ENCODE measurements at regions not wholly inside any gene's neighbourhood (a gene's known extent, or its start where the extent isn't known, plus 50 kb on each side); places are given as distances from the start of the nearest gene placed in this dataset.
"Not testable (repeated sequence)": the region's sequence is repeated elsewhere in the genome, so short reads cannot be mapped to it uniquely, and the experiment has no call there.

DNA sequence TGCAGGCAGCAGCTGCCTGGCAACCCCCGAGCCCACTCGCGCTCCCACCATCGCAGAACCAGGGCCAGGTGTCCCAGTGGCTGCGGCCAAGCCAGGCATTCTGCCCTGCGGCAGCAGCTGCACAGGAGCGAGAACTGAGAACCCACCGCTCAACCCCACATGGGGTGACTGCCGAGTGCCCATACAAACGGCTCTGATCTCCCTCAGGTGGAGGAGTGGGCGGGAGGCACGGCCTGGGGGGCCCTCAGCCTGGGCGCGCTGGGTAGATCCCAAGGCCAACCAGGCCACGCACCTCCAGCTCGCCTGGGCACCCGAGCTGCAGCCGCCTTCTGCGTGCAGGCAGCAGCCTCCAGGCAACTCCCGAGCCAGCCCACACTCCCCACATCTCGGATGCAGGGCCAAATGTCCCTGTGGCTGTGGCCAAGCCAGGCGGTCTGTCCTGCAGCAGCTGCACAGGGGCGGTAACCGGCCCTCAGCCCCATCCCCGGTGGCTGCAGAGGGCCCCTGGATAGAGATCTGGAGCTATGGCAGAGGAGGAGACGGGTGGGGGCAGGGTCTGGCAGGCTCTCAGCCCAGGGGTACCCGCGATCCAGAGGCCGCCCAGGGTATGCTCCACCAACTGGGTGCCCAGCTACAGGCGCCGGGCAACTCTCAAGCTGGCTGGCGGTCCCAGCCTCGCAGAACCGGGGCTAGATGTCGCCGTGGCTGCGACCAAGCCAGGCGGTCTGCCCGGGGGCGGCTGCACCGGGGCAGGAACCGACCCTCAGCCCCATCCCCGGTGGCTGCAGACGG, 1579.6 kb downstream of the TSPY10 start:
- H2BK15ac ChIP-seq (ENCODE audit: low read length); H2AFZ ChIP-seq (ENCODE audit: low read length); H3K9me3 ChIP-seq (replicated peaks in 1 of 2; ENCODE audit: control insufficient read depth in 2 of 2, insufficient read depth in 1 of 2, low read depth in 1 of 2, low read length in 2 of 2); DNase-seq (ENCODE audit: low spot score); H3K4ac ChIP-seq (ENCODE audit: low read length); H3K27ac ChIP-seq (replicated peaks; ENCODE audit: low read length); H3K27me3 ChIP-seq (ENCODE audit: control insufficient read depth in 3 of 3, insufficient read depth in 3 of 3, low read depth in 1 of 3, low read length in 3 of 3); H3K4me2 ChIP-seq (ENCODE audit: insufficient read depth, low read length, poor library complexity, severe bottlenecking); H3K18ac ChIP-seq (ENCODE audit: low read length); H2AK5ac ChIP-seq (ENCODE audit: low read depth, low read length); H3K36me3 ChIP-seq (replicated peaks in 1 of 2; ENCODE audit: control insufficient read depth in 2 of 2, insufficient read depth in 2 of 2, low read length in 2 of 2); H2BK5ac ChIP-seq (ENCODE audit: low read length); H3K23ac ChIP-seq (ENCODE audit: low read depth, low read length, poor library complexity); H4K91ac ChIP-seq (ENCODE audit: low read depth, low read length, poor library complexity); H3K79me1 ChIP-seq (ENCODE audit: low read depth, low read length); H3K4me1 ChIP-seq (ENCODE audit: control insufficient read depth in 2 of 2, insufficient read depth in 1 of 2, low read depth in 1 of 2, low read length in 2 of 2); H2BK120ac ChIP-seq (ENCODE audit: low read depth, low read length); H3K4me3 ChIP-seq (ENCODE audit: low read length in 2 of 2); H2BK12ac ChIP-seq (ENCODE audit: low read length); H3K14ac ChIP-seq (ENCODE audit: low read length): not testable (repeated sequence)
- no CpG with 5 or more reads among the region's 44 CpGs for WGBS, 2 donors (ENCODE audit: extremely low coverage in 2 of 2, insufficient read length in 2 of 2, insufficient replicate concordance in 1 of 2)
- Histone ChIP-seq H4K8ac (ENCODE audit: low read depth, low read length) (peak overlapping the region; percentile 43), H3K9ac (ENCODE audit: low read depth, low read length, poor library complexity) (peak overlapping the region; percentile 50)

DNA sequence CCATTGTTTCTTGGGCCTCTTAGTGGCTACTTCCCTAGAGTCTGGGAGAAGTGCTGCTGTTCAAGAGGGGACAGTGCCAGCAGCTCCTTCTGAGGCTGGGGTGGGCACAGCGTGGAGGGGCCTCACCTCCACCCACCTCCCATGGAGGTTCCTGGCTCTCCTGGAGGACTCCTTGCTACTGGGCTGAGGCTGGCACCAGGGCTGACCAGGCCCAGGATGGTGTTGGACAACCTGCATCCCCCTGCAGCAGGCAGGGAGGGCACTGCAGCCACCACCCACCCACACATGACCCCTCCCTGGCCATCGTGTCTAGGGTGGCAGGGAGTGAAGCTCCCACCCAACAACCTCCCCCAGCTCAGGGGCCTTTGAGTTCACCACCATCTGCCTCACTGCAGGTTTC, 1549.3 kb upstream of the USP9Y start:
- not testable (repeated sequence) for H2AFZ ChIP-seq (ENCODE audit: low read length); H3K36me3 ChIP-seq (replicated peaks in 1 of 2; ENCODE audit: control insufficient read depth in 2 of 2, insufficient read depth in 2 of 2, low read length in 2 of 2); H4K91ac ChIP-seq (ENCODE audit: low read depth, low read length, poor library complexity); H3K4me3 ChIP-seq (ENCODE audit: low read length in 2 of 2); H2BK15ac ChIP-seq (ENCODE audit: low read length); H2AK5ac ChIP-seq (ENCODE audit: low read depth, low read length); H3K18ac ChIP-seq (ENCODE audit: low read length); H3K27ac ChIP-seq (replicated peaks; ENCODE audit: low read length); H3K9ac ChIP-seq (ENCODE audit: low read depth, low read length, poor library complexity); H3K14ac ChIP-seq (ENCODE audit: low read length); H3K4me1 ChIP-seq (ENCODE audit: control insufficient read depth in 2 of 2, insufficient read depth in 1 of 2, low read depth in 1 of 2, low read length in 2 of 2); H2BK120ac ChIP-seq (ENCODE audit: low read depth, low read length); H3K27me3 ChIP-seq (ENCODE audit: control insufficient read depth in 3 of 3, insufficient read depth in 3 of 3, low read depth in 1 of 3, low read length in 3 of 3); H4K8ac ChIP-seq (ENCODE audit: low read depth, low read length); DNase-seq (ENCODE audit: low spot score); H3K4ac ChIP-seq (ENCODE audit: low read length); H3K4me2 ChIP-seq (ENCODE audit: insufficient read depth, low read length, poor library complexity, severe bottlenecking); H3K79me1 ChIP-seq (ENCODE audit: low read depth, low read length); H2BK5ac ChIP-seq (ENCODE audit: low read length); H3K23ac ChIP-seq (ENCODE audit: low read depth, low read length, poor library complexity); H3K9me3 ChIP-seq (replicated peaks in 1 of 2; ENCODE audit: control insufficient read depth in 2 of 2, insufficient read depth in 1 of 2, low read depth in 1 of 2, low read length in 2 of 2); H2BK12ac ChIP-seq (ENCODE audit: low read length)
- WGBS, 2 donors (ENCODE audit: extremely low coverage in 2 of 2, insufficient read length in 2 of 2, insufficient replicate concordance in 1 of 2): no CpG with 5 or more reads among the region's 2 CpGs

DNA sequence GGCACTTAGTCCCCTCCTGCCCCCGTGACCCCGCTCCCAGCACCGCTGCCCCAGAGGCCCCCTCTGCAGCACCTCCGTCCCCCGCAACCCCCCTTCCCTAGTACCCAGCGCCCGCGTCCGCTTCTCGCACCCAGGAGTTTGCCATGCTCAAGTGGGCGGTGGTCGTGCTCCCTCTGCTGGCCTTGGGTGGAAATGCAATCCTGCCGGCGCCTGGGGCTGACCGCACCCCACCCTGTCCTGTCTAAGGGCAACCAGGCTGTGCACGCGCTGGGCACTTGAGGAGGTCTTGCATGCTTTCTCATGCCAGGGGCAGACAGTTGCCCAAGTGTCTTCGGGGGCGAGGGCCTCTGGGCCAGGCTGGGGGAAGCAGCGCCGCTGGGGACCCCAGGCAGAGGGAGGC, 1544.9 kb upstream of the USP9Y start:
- H2BK120ac ChIP-seq (ENCODE audit: low read depth, low read length); H3K4ac ChIP-seq (ENCODE audit: low read length); H3K14ac ChIP-seq (ENCODE audit: low read length); H3K4me1 ChIP-seq (ENCODE audit: control insufficient read depth in 2 of 2, insufficient read depth in 1 of 2, low read depth in 1 of 2, low read length in 2 of 2); H3K27ac ChIP-seq (replicated peaks; ENCODE audit: low read length); DNase-seq (ENCODE audit: low spot score); H2BK5ac ChIP-seq (ENCODE audit: low read length); H3K36me3 ChIP-seq (replicated peaks in 1 of 2; ENCODE audit: control insufficient read depth in 2 of 2, insufficient read depth in 2 of 2, low read length in 2 of 2); H2BK15ac ChIP-seq (ENCODE audit: low read length); H3K4me3 ChIP-seq (ENCODE audit: low read length in 2 of 2); H4K8ac ChIP-seq (ENCODE audit: low read depth, low read length); H3K9ac ChIP-seq (ENCODE audit: low read depth, low read length, poor library complexity); H2AFZ ChIP-seq (ENCODE audit: low read length); H2BK12ac ChIP-seq (ENCODE audit: low read length); H3K18ac ChIP-seq (ENCODE audit: low read length); H4K91ac ChIP-seq (ENCODE audit: low read depth, low read length, poor library complexity); H3K23ac ChIP-seq (ENCODE audit: low read depth, low read length, poor library complexity); H3K79me1 ChIP-seq (ENCODE audit: low read depth, low read length); H3K4me2 ChIP-seq (ENCODE audit: insufficient read depth, low read length, poor library complexity, severe bottlenecking); H3K27me3 ChIP-seq (ENCODE audit: control insufficient read depth in 3 of 3, insufficient read depth in 3 of 3, low read depth in 1 of 3, low read length in 3 of 3); H2AK5ac ChIP-seq (ENCODE audit: low read depth, low read length); H3K9me3 ChIP-seq (replicated peaks in 1 of 2; ENCODE audit: control insufficient read depth in 2 of 2, insufficient read depth in 1 of 2, low read depth in 1 of 2, low read length in 2 of 2): not testable (repeated sequence)
- WGBS, 2 donors (ENCODE audit: extremely low coverage in 2 of 2, insufficient read length in 2 of 2, insufficient replicate concordance in 1 of 2): no CpG with 5 or more reads among the region's 21 CpGs

DNA sequence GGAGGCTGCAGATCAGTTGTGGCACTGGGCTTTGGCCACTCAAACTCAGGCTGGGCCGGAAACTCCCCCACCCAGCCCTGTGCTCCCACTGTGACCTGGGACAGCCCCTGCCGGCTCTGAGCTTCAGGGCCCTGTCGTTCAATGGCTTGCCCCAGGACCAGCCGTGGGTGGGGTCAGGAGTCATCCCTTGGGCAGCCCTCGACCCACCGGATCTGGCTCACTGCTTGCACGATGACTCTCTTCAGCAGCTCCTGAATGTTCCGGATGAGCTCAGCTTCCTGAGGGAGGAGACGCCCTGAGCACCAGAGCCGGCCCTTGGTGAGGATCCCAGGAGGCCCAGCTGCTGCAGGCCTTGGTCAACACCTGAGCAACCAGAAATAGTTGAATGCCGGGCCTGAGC, 1544.2 kb upstream of the USP9Y start:
- H3K4ac ChIP-seq (ENCODE audit: low read length); H3K9me3 ChIP-seq (replicated peaks in 1 of 2; ENCODE audit: control insufficient read depth in 2 of 2, insufficient read depth in 1 of 2, low read depth in 1 of 2, low read length in 2 of 2); DNase-seq (ENCODE audit: low spot score); H2BK5ac ChIP-seq (ENCODE audit: low read length); H4K91ac ChIP-seq (ENCODE audit: low read depth, low read length, poor library complexity); H3K18ac ChIP-seq (ENCODE audit: low read length); H3K4me1 ChIP-seq (ENCODE audit: control insufficient read depth in 2 of 2, insufficient read depth in 1 of 2, low read depth in 1 of 2, low read length in 2 of 2); H2BK15ac ChIP-seq (ENCODE audit: low read length); H3K27me3 ChIP-seq (ENCODE audit: control insufficient read depth in 3 of 3, insufficient read depth in 3 of 3, low read depth in 1 of 3, low read length in 3 of 3); H2BK12ac ChIP-seq (ENCODE audit: low read length); H2AFZ ChIP-seq (ENCODE audit: low read length); H4K8ac ChIP-seq (ENCODE audit: low read depth, low read length); H3K14ac ChIP-seq (ENCODE audit: low read length); H2BK120ac ChIP-seq (ENCODE audit: low read depth, low read length); H3K27ac ChIP-seq (replicated peaks; ENCODE audit: low read length); H3K36me3 ChIP-seq (replicated peaks in 1 of 2; ENCODE audit: control insufficient read depth in 2 of 2, insufficient read depth in 2 of 2, low read length in 2 of 2); H3K23ac ChIP-seq (ENCODE audit: low read depth, low read length, poor library complexity); H3K4me3 ChIP-seq (ENCODE audit: low read length in 2 of 2); H3K4me2 ChIP-seq (ENCODE audit: insufficient read depth, low read length, poor library complexity, severe bottlenecking); H3K79me1 ChIP-seq (ENCODE audit: low read depth, low read length); H3K9ac ChIP-seq (ENCODE audit: low read depth, low read length, poor library complexity); H2AK5ac ChIP-seq (ENCODE audit: low read depth, low read length): not testable (repeated sequence)
- no CpG with 5 or more reads among the region's 11 CpGs for WGBS, 2 donors (ENCODE audit: extremely low coverage in 2 of 2, insufficient read length in 2 of 2, insufficient replicate concordance in 1 of 2)

Measured in neuronal stem cell (in vitro differentiated cells).